HCT116 (cell line): ENCODE measurements at regions not wholly inside any gene's neighbourhood (a gene's known extent, or its start where the extent isn't known, plus 50 kb on each side); places are given as distances from the start of the nearest gene placed in this dataset.

ENCODE experiments used
- ATAC-seq: fragments of 200-7000 bp; cut with Tn5 transposase; 2 replicates; pipeline ENCODE4 v1.9.1; 2020; ENCODE audit warnings: mild to moderate bottlenecking, moderate library complexity
- BruUV-seq: library from RNA; stranded (reverse); fragments of 400-500 nt; replicated peaks from 2 replicates; lab custom pipeline; 2021; lab: Mats Ljungman, UMichigan
- CTCF ChIA-PET: fragments of 300-600 bp; sonication (Branson Sonifier 250); formaldehyde crosslinking; loops from one replicate; lab custom pipeline; 2021; ENCODE audit warnings: antibody characterized with exemption; lab: Charles Lee
- POLR2A ChIA-PET: fragments of 300-600, 350-600 bp; sonication (Branson Sonifier 250); formaldehyde crosslinking; loops from one replicate; lab custom pipeline; 2021; ENCODE audit warnings: antibody characterized with exemption; lab: Charles Lee
- RAD21 ChIA-PET, 2 experiments: fragments of 300-600 bp; sonication (Branson Sonifier 250); formaldehyde crosslinking; loops; one replicate each; lab custom pipeline; 2023; ENCODE audit warnings: low total read pairs in 2 of 2; ENCODE audit not compliant: uncharacterized antibody in 2 of 2, unreplicated experiment in 2 of 2, low non-redundant PET in 1 of 2; lab: Charles Lee
- DNase-seq: peaks from one replicate; pipeline ENCODE4 v3.0.0-alpha.2; 2010; ENCODE audit warnings: low read depth, low spot score
- H2AFZ ChIP-seq: fragments of 200-600 bp; shearing (Covaris generic), sonication (generic); 2 replicates; pipeline ENCODE4 v1.6.1; 2017; ENCODE audit warnings: low read depth, mixed run types, mixed read lengths, antibody characterized with exemption, low read length; ENCODE audit not compliant: poor library complexity, severe bottlenecking
- H3K27ac ChIP-seq: 2 replicates; pipeline ENCODE4 v1.5.1; 2012; ENCODE audit warnings: low read depth, low read length
- H3K27me3 ChIP-seq: fragments of 200-600 bp; sonication (generic); 2 replicates; pipeline ENCODE4 v1.6.1; 2016; ENCODE audit warnings: mixed run types, low read length, mixed read lengths; ENCODE audit not compliant: insufficient read depth
- H3K36me3 ChIP-seq, 2 experiments: fragments of 200-500 bp in 1 of 2; fragments of 200-600 bp in 1 of 2; sonication (Bioruptor generic) in 1 of 2; sonication (generic) in 1 of 2; 2 replicates each; pipeline versions ENCODE4 v1.5.1 to v1.6.1; 2014 to 2016; ENCODE audit warnings: low read length in 2 of 2, inconsistent platforms in 1 of 2, mixed read lengths in 1 of 2, mixed run types in 1 of 2; ENCODE audit not compliant: insufficient read depth in 2 of 2, control insufficient read depth in 1 of 2
- H3K4me1 ChIP-seq, 2 experiments: fragments of 200-600 bp in 1 of 2; sonication (generic) in 1 of 2; 2 replicates each; pipeline versions ENCODE4 v1.5.1 to v1.6.1; 2012 to 2017; ENCODE audit warnings: low read length in 2 of 2, inconsistent platforms in 1 of 2, mild to moderate bottlenecking in 1 of 2, mixed read lengths in 1 of 2, mixed run types in 1 of 2, moderate library complexity in 1 of 2; ENCODE audit not compliant: insufficient read depth in 2 of 2, control insufficient read depth in 1 of 2
- H3K4me2 ChIP-seq: fragments of 200-600 bp; sonication (generic); 2 replicates; pipeline ENCODE4 v1.6.1; 2017; ENCODE audit warnings: mixed run types, low read length, mixed read lengths
- H3K4me3 ChIP-seq, 2 experiments: fragments of 200-600 bp in 1 of 2; sonication (generic) in 1 of 2; replicated peaks in 1 of 2; 2 replicates each; pipeline ENCODE4 v1.5.1; 2011 to 2016; ENCODE audit warnings: low read length in 2 of 2, control low read depth in 1 of 2, low read depth in 1 of 2, mild to moderate bottlenecking in 1 of 2, mixed read lengths in 1 of 2, mixed run types in 1 of 2
- H3K79me2 ChIP-seq: fragments of 200-600 bp; sonication (generic); 2 replicates; pipeline ENCODE4 v1.6.1; 2017; ENCODE audit warnings: mild to moderate bottlenecking, mixed run types, low read length, moderate library complexity, mixed read lengths; ENCODE audit not compliant: insufficient read depth
- H3K9ac ChIP-seq: fragments of 200-600 bp; sonication (generic); 2 replicates; pipeline ENCODE4 v1.6.1; 2016; ENCODE audit warnings: low read length, mixed read lengths
- H3K9me2 ChIP-seq: fragments of 200-600 bp; sonication (generic), shearing (Covaris generic); 2 replicates; pipeline ENCODE4 v1.6.1; 2017; ENCODE audit warnings: mixed run types, mild to moderate bottlenecking, moderate library complexity; ENCODE audit not compliant: insufficient read depth
- H3K9me3 ChIP-seq, 2 experiments: fragments of 200-500 bp in 1 of 2; fragments of 200-600 bp in 1 of 2; sonication (Bioruptor generic) in 1 of 2; sonication (generic) in 1 of 2; 2 replicates each; pipeline ENCODE4 v1.6.1; 2014 to 2017; ENCODE audit warnings: low read length in 2 of 2, mixed read lengths in 2 of 2, inconsistent platforms in 1 of 2, low read depth in 1 of 2, mild to moderate bottlenecking in 1 of 2, mixed run types in 1 of 2, moderate library complexity in 1 of 2; ENCODE audit not compliant: control insufficient read depth in 1 of 2, insufficient read depth in 1 of 2
- H4K20me1 ChIP-seq: fragments of 200-600 bp; sonication (generic), shearing (Covaris generic); 2 replicates; pipeline ENCODE4 v1.6.1; 2017; ENCODE audit warnings: mixed run types, mild to moderate bottlenecking, moderate library complexity; ENCODE audit not compliant: insufficient read depth
- CBX3 ChIP-seq: IDR thresholded peaks from 2 replicates; pipeline ENCODE4 v1.6.1; 2012; ENCODE audit warnings: low read depth
- ELF1 ChIP-seq: IDR thresholded peaks from 2 replicates; pipeline ENCODE4 v1.6.1; 2012; ENCODE audit warnings: low read depth, borderline replicate concordance
- JUND ChIP-seq: IDR thresholded peaks from 2 replicates; pipeline ENCODE4 v1.6.1; 2012
- POLR2A ChIP-seq: IDR thresholded peaks from 2 replicates; pipeline ENCODE4 v1.7.0; 2011; ENCODE audit warnings: borderline replicate concordance; ENCODE audit not compliant: insufficient read depth, insufficient read length; ENCODE audit errors: extremely low read depth
- POLR2AphosphoS5 ChIP-seq: IDR thresholded peaks from 2 replicates; pipeline ENCODE4 v1.6.1; 2011; ENCODE audit warnings: mild to moderate bottlenecking, low read depth, low read length, moderate library complexity
- RAD21 ChIP-seq: IDR thresholded peaks from 2 replicates; pipeline ENCODE4 v1.6.1; 2012; ENCODE audit warnings: low read depth, mild to moderate bottlenecking
- REST ChIP-seq: IDR thresholded peaks from 2 replicates; pipeline ENCODE4 v1.6.1; 2012; ENCODE audit warnings: low read depth
- SIN3A ChIP-seq: IDR thresholded peaks from 2 replicates; pipeline ENCODE4 v1.6.1; 2012; ENCODE audit warnings: low read depth
- YY1 ChIP-seq: IDR thresholded peaks from 2 replicates; pipeline ENCODE4 v1.6.1; 2011; ENCODE audit warnings: low read length, low read depth, moderate library complexity, mild to moderate bottlenecking; ENCODE audit not compliant: insufficient replicate concordance; ENCODE audit errors: extremely low read depth
- ZBTB33 ChIP-seq: IDR thresholded peaks from 2 replicates; pipeline ENCODE4 v1.6.1; 2011; ENCODE audit warnings: mild to moderate bottlenecking, low read length, moderate library complexity; ENCODE audit not compliant: insufficient replicate concordance; ENCODE audit errors: extremely low read depth
- intact Hi-C: fragments of 100-400 bp; cut with micrococcal nuclease; formaldehyde crosslinking; loops from 2 replicates; pipeline ENCODE4 v1.10.0; 2022
- TF ChIP-seq, protein P1 (sequence below), 3 experiments: fragments of 200-600 bp in 1 of 3; sonication (generic) in 1 of 3; IDR thresholded peaks in 2 of 3; conservative IDR thresholded peaks in 1 of 3; 2 replicates each; pipeline ENCODE4 v1.5.1; 2012 to 2017; ENCODE audit warnings: low read depth in 2 of 3, low read length in 2 of 3, antibody characterized with exemption in 1 of 3, borderline replicate concordance in 1 of 3, control low read depth in 1 of 3, mild to moderate bottlenecking in 1 of 3, mixed read lengths in 1 of 3, mixed run types in 1 of 3, moderate library complexity in 1 of 3; ENCODE audit not compliant: insufficient read depth in 1 of 3

GRCh38 chr10:105700218-105700617, 1059.1 kb downstream of the SORCS3 start (continued):
- TF ChIP-seq RAD21, result no peak
- TF ChIP-seq CBX3, result no peak
- no peak for TF ChIP-seq SIN3A
- TF ChIP-seq, protein P1, sequence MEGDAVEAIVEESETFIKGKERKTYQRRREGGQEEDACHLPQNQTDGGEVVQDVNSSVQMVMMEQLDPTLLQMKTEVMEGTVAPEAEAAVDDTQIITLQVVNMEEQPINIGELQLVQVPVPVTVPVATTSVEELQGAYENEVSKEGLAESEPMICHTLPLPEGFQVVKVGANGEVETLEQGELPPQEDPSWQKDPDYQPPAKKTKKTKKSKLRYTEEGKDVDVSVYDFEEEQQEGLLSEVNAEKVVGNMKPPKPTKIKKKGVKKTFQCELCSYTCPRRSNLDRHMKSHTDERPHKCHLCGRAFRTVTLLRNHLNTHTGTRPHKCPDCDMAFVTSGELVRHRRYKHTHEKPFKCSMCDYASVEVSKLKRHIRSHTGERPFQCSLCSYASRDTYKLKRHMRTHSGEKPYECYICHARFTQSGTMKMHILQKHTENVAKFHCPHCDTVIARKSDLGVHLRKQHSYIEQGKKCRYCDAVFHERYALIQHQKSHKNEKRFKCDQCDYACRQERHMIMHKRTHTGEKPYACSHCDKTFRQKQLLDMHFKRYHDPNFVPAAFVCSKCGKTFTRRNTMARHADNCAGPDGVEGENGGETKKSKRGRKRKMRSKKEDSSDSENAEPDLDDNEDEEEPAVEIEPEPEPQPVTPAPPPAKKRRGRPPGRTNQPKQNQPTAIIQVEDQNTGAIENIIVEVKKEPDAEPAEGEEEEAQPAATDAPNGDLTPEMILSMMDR (IDR thresholded peaks at IDR 0.05 in 2 of 3, conservative IDR thresholded peaks at IDR 0.05 in 1 of 3; ENCODE audit: borderline replicate concordance in 1 of 3, insufficient read depth in 1 of 3, low read depth in 2 of 3, low read length in 2 of 3), result no peak

GRCh38 chr10:105699504-105699903, 1058.4 kb downstream of the SORCS3 start:
- ChIA-PET CTCF (no interaction called here), RAD21 (no interaction called here), POLR2A (no interaction called here)
- ATAC-seq, result no peak
- H3K36me3 ChIP-seq, result no peaks in the 10 kb centered on the region
- no peak overlapping the region for H2AFZ ChIP-seq
- no TSS peak for BruUV-seq
- H3K4me2 ChIP-seq, result no peak overlapping the region
- H4K20me1 ChIP-seq, result no peaks in the 10 kb centered on the region; the same call in 1 of the 2 replicates
- no peaks in the 10 kb centered on the region for H3K27me3 ChIP-seq
- no peak overlapping the region for H3K27ac ChIP-seq
- TF ChIP-seq POLR2A (no peak), REST (no peak), YY1 (no peak), ELF1 (no peak), JUND (no peak), POLR2AphosphoS5 (no peak), ZBTB33 (no peak)
- H3K79me2 ChIP-seq, result no peaks in the 10 kb centered on the region
- no peak overlapping the region for H3K4me3 ChIP-seq
- H3K4me1 ChIP-seq, result no peaks in the 10 kb centered on the region
- H3K9me2 ChIP-seq, result no peaks in the 10 kb centered on the region
- no peak for DNase-seq
- peaks cover 26 to 34% of the 10 kb centered on the region in 2 experiments; a peak in 3 of 4 replicates for H3K9me3 ChIP-seq
- intact Hi-C loops, result no loop called here
- no peak overlapping the region for H3K9ac ChIP-seq
